HEK293T (cell line): ENCODE measurements at regions not wholly inside any gene's neighbourhood (a gene's known extent, or its start where the extent isn't known, plus 50 kb on each side); places are given as distances from the start of the nearest gene placed in this dataset.

Experiments
- CTCF ChIA-PET: fragments of 350-600 bp; formaldehyde crosslinking; extraction: SDS; loops from one replicate; lab custom pipeline; 2021; ENCODE audit warnings: antibody characterized with exemption, inconsistent platforms; lab: Yijun Ruan, JAX
- POLR2A ChIA-PET: fragments of 350-600 bp; formaldehyde crosslinking; extraction: SDS; loops from one replicate; lab custom pipeline; 2020; ENCODE audit warnings: antibody characterized with exemption, inconsistent platforms; lab: Yijun Ruan, JAX
- DNase-seq: peaks from one replicate; pipeline ENCODE4 v3.0.0; 2012; ENCODE audit warnings: mixed read lengths; ENCODE audit errors: extremely low spot score
- ARNT ChIP-seq: fragments of 450-650 bp; IDR thresholded peaks from 2 replicates; pipeline ENCODE4 v1.6.1; 2017; ENCODE audit warnings: mild to moderate bottlenecking
- BHLHE40 ChIP-seq: fragments of 450-650 bp; IDR thresholded peaks from 2 replicates; pipeline ENCODE4 v1.6.1; 2016; ENCODE audit warnings: mild to moderate bottlenecking, moderate library complexity, borderline replicate concordance
- CTBP1 ChIP-seq: fragments of 450-650 bp; IDR thresholded peaks from 2 replicates; pipeline ENCODE4 v1.6.1; 2016; ENCODE audit warnings: borderline replicate concordance
- ELF4 ChIP-seq: fragments of 450-650 bp; IDR thresholded peaks from 2 replicates; pipeline ENCODE4 v1.6.1; 2017; ENCODE audit warnings: antibody characterized with exemption
- FOXA1 ChIP-seq: fragments of 450-650 bp; IDR thresholded peaks from 2 replicates; pipeline ENCODE4 v1.6.1; 2016; ENCODE audit warnings: mild to moderate bottlenecking
- FOXK2 ChIP-seq: fragments of 450-650 bp; IDR thresholded peaks from 2 replicates; pipeline ENCODE4 v1.6.1; 2016; ENCODE audit warnings: mild to moderate bottlenecking
- FOXM1 ChIP-seq: fragments of 450-650 bp; IDR thresholded peaks from 2 replicates; pipeline ENCODE4 v1.6.1; 2017; ENCODE audit warnings: mild to moderate bottlenecking, borderline replicate concordance
- HDGF ChIP-seq: fragments of 450-650 bp; IDR thresholded peaks from 2 replicates; pipeline ENCODE4 v1.6.1; 2017; ENCODE audit warnings: antibody characterized with exemption, borderline replicate concordance
- L3MBTL2 ChIP-seq: fragments of 450-650 bp; conservative IDR thresholded peaks from 2 replicates; pipeline ENCODE4 v1.6.1; 2016; ENCODE audit warnings: mild to moderate bottlenecking
- LEF1 ChIP-seq: fragments of 450-650 bp; IDR thresholded peaks from 2 replicates; pipeline ENCODE4 v1.6.1; 2017; ENCODE audit warnings: mild to moderate bottlenecking, borderline replicate concordance
- NFRKB ChIP-seq: fragments of 450-650 bp; IDR thresholded peaks from 2 replicates; pipeline ENCODE4 v1.6.1; 2016; ENCODE audit warnings: mild to moderate bottlenecking, moderate library complexity
- SP1 ChIP-seq: fragments of 450-650 bp; IDR thresholded peaks from 2 replicates; pipeline ENCODE4 v1.6.1; 2017
- SUZ12 ChIP-seq: fragments of 450-650 bp; IDR thresholded peaks from 2 replicates; pipeline ENCODE4 v1.6.1; 2016; ENCODE audit warnings: mild to moderate bottlenecking
- TARDBP ChIP-seq: fragments of 450-650 bp; IDR thresholded peaks from 2 replicates; pipeline ENCODE4 v1.6.1; 2016
- ZNF384 ChIP-seq: fragments of 450-650 bp; IDR thresholded peaks from 2 replicates; pipeline ENCODE4 v1.6.1; 2016
- TF ChIP-seq, protein P1 (sequence below): fragments of 450-650 bp; IDR thresholded peaks from 2 replicates; pipeline ENCODE4 v1.6.1; 2016

- TF ChIP-seq FOXA1 (no peak), CTBP1 (no peak)
- ChIA-PET CTCF (no interaction called here), POLR2A (interaction anchor here (1.4 kb wide), 1 partner anchor 9 kb away, joined by 4 read pairs; no protein-coding TSS in a partner anchor)
- no peak for DNase-seq
These were observed 182.5 kb downstream of the C1D start for GRCh38 chr2:67880291-67880761.

- no peak for DNase-seq
- POLR2A ChIA-PET: interaction anchor here (1.0 kb wide), 1 partner anchor 152 kb away, joined by 3 read pairs; no protein-coding TSS in a partner anchor
- CTCF ChIA-PET: no interaction called here
- no peak for TF ChIP-seq HDGF
- no peak for TF ChIP-seq ARNT
- no peak for TF ChIP-seq FOXA1
These were observed 181.0 kb downstream of the C1D start for GRCh38 chr2:67881816-67882215.

DNA sequence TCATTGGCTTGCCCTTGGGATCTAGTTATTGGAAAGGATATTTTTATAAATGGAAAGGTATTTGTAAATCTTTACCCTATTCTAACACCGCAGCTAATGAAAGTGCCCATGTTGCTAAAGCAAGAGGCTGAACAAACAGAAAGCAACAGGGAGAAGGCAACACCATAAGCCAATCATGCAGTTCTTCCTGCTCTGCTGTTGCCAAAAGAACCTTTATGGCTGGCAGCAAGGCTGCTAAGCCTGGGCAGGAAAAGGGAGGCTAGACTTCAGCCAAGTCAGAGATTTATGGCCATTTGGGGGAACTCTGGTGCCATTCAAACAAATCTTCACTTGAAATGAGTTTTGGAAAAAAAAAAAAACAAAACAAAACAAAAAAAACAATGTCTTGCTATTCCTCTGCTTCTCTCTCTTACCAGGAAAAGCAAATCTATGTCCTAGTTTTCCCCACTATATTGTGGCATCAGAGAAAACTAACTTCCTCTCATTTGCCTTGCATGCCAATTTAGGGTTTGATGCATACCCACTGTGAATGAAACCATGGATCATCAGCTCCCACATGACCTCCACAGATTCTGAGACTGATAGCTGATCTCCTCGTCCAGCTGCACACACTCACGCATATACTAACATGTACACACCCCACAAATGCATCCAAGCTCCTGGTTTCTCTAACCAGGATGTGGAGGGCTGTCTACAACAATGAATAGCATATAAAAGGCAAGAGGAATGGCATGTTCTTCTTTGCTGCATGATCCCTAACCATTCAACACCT lies 179.3 kb downstream of the C1D start:
- TF ChIP-seq L3MBTL2: no peak
- TF ChIP-seq FOXA1: no peak
- TF ChIP-seq CTBP1: no peak
- TF ChIP-seq ZNF384: no peak
- no peak for TF ChIP-seq LEF1
- TF ChIP-seq FOXK2: no peak
- no peak for TF ChIP-seq SP1
- no peak for TF ChIP-seq BHLHE40
- no peak for TF ChIP-seq TARDBP
- TF ChIP-seq ARNT: no peak
- TF ChIP-seq SUZ12: no peak
- TF ChIP-seq FOXM1: no peak
- TF ChIP-seq ELF4: no peak
- TF ChIP-seq, protein P1, sequence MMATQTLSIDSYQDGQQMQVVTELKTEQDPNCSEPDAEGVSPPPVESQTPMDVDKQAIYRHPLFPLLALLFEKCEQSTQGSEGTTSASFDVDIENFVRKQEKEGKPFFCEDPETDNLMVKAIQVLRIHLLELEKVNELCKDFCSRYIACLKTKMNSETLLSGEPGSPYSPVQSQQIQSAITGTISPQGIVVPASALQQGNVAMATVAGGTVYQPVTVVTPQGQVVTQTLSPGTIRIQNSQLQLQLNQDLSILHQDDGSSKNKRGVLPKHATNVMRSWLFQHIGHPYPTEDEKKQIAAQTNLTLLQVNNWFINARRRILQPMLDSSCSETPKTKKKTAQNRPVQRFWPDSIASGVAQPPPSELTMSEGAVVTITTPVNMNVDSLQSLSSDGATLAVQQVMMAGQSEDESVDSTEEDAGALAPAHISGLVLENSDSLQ: no peak
- TF ChIP-seq HDGF: no peak
- TF ChIP-seq NFRKB: no peak
- ChIA-PET CTCF (interaction anchor here (0.6 kb wide), 1 partner anchor 376 kb away, joined by 3 read pairs; no protein-coding TSS in a partner anchor), POLR2A (no interaction called here)
- DNase-seq: no peak

DNA sequence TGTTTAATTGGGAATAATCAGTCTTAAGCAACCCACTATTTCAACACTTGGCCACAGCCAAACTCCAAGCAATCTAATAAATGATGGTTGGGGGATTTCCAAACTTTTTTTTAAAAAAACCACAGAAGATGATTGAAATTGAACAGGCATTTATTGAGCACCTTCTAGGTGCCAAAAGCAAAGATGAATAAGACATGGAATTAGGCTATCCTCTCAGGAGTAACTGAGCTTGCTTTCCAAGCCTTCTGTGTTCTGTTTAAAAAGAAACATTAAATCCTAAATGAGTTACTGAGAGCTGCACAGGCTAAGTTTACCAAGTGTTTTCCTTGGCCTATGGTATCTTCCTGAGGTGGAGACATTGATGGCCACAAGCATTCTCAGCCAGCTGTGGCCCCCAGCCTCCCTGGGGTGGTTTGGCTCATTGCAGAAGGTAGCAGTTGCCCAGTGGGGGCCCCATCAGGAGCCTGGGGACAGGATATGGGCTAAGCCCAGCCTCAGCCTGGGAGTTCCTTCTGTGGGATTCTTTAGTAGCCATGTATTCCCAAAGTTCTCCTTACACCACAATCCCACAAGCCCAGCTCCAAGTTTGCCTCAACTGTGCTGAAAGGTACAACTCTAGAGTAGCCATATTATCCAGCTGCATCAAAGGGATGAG lies 174.3 kb downstream of the C1D start:
- ChIA-PET CTCF (no interaction called here), POLR2A (interaction anchor here (1.4 kb wide), 1 partner anchor 8 kb away, joined by 4 read pairs; no protein-coding TSS in a partner anchor)
- TF ChIP-seq SP1: no peak
- no peak for DNase-seq

GRCh38 chr2:67889056-67889455 lies 173.7 kb downstream of the C1D start:
- DNase-seq: no peak
- ChIA-PET POLR2A (interaction anchor here (1.4 kb wide), 1 partner anchor 9 kb away, joined by 4 read pairs; no protein-coding TSS in a partner anchor), CTCF (no interaction called here)
- TF ChIP-seq BHLHE40 (no peak), L3MBTL2 (no peak), ELF4 (no peak), LEF1 (no peak), ARNT (no peak), FOXA1 (no peak), FOXM1 (no peak), TARDBP (no peak), SP1 (no peak), CTBP1 (no peak), SUZ12 (no peak), NFRKB (no peak)
- TF ChIP-seq, protein P1: no peak

DNA sequence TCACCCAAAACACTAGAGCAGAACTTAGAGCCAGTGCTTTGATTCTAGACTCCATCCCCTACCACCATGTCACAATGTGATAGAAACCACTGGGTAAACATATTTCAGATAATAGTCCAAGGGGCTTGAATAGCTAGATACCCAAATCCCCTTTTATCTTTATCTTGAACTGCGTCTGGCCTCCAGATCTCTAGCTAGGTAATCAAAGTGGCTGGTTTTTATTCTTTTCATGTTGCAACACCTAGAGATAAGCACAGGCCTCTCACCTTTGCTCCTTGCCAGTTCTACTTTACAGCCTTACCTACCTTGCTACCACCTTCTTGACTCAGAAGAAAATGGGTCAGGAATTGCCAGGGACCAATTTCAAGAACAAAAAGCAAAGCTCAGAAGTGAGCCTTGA lies 171.2 kb downstream of the C1D start:
- TF ChIP-seq NFRKB: no peak
- no peak for TF ChIP-seq LEF1
- no peak for TF ChIP-seq FOXK2
- TF ChIP-seq CTBP1: no peak
- no peak for TF ChIP-seq HDGF
- no peak for TF ChIP-seq L3MBTL2
- TF ChIP-seq SP1: no peak
- no peak for TF ChIP-seq ARNT
- TF ChIP-seq, protein P1: no peak
- TF ChIP-seq ZNF384: no peak
- no peak for TF ChIP-seq TARDBP
- no peak for TF ChIP-seq BHLHE40
- no peak for TF ChIP-seq SUZ12
- ChIA-PET CTCF (no interaction called here), POLR2A (interaction anchor here (0.9 kb wide), 1 partner anchor 13 kb away, joined by 3 read pairs; no protein-coding TSS in a partner anchor)
- DNase-seq: no peak
